Midbrain (tissue), 1 donor: ENCODE measurements at regions not wholly inside any gene's neighbourhood (a gene's known extent, or its start where the extent isn't known, plus 50 kb on each side); places are given as distances from the start of the nearest gene placed in this dataset.

Experiments used
- DNase-seq: peaks from one replicate; lab custom pipeline; 2025; lab: John Stamatoyannopoulos, UW

- DNase-seq: no peak
Measured at GRCh38 chr9:135219676-135220600, 132.5 kb downstream of the OLFM1 start.

GRCh38 chr9:135220601-135221575, 133.4 kb downstream of the OLFM1 start:
- no peak for DNase-seq

DNA sequence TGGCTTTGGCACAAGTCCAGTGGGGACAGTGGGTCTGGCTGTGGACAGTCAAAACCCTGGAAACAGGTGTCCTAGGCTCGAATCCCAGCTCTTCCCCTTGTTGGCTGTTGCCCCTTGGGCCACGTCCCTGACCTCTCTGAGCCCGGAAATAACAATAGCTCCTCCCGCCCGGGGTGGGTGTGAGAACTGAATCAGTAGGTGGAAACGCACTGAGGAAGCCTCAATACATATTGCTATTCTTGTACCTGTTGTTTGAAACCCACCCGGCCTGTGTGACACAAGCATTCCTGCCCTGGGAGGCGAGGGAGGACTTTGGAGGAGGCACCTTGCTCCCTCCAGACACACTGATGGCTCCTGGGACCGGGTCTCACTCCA, 134.1 kb downstream of the OLFM1 start:
- no peak for DNase-seq

- no peak for DNase-seq
Measured at GRCh38 chr9:135221951-135222631, 134.6 kb downstream of the OLFM1 start.

- no peak for DNase-seq
Measured at GRCh38 chr9:135222881-135223760, 135.7 kb downstream of the OLFM1 start.

- no peak for DNase-seq
Measured at GRCh38 chr9:135223831-135224230, 136.4 kb downstream of the OLFM1 start.

DNA sequence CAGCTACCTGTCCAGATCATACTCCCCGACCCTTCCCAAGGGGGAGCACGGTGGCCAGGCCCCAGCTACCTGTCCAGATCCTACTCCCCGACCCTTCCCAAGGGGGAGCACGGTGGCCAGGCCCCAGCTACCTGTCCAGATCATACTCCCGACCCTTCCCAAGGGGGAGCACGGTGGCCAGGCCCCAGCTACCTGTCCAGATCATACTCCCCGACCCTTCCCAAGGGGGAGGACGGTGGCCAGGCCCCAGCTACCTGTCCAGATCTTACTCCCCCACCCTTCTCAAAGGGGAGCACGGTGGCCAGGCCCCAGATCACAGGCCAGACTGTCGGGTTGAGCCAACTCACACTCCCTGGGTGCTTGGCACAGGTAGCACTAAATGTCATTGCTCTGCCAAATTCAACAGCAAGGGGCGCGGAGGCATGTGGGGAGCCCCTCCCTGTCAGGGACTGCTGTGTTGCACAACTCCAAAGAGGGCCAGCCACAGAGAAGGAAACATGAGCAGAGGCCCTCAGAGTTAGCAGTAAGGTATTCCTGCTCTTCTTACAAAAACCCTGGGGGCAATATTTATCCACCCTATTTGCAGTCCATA, 136.9 kb downstream of the OLFM1 start:
- DNase-seq: no peak

GRCh38 chr9:135224921-135225541, 137.6 kb downstream of the OLFM1 start:
- no peak for DNase-seq

- DNase-seq: no peak
Measured at GRCh38 chr9:135225619-135226228, 138.3 kb downstream of the OLFM1 start.

GRCh38 chr9:135226369-135227050, 139.0 kb downstream of the OLFM1 start:
- no peak for DNase-seq

- no peak for DNase-seq
Measured at GRCh38 chr9:135227641-135228251, 140.3 kb downstream of the OLFM1 start.

- DNase-seq: no peak
Measured at GRCh38 chr9:135228345-135228982, 141.0 kb downstream of the OLFM1 start.

GRCh38 chr9:135228983-135229625, 141.6 kb downstream of the OLFM1 start:
- no peak for DNase-seq

DNA sequence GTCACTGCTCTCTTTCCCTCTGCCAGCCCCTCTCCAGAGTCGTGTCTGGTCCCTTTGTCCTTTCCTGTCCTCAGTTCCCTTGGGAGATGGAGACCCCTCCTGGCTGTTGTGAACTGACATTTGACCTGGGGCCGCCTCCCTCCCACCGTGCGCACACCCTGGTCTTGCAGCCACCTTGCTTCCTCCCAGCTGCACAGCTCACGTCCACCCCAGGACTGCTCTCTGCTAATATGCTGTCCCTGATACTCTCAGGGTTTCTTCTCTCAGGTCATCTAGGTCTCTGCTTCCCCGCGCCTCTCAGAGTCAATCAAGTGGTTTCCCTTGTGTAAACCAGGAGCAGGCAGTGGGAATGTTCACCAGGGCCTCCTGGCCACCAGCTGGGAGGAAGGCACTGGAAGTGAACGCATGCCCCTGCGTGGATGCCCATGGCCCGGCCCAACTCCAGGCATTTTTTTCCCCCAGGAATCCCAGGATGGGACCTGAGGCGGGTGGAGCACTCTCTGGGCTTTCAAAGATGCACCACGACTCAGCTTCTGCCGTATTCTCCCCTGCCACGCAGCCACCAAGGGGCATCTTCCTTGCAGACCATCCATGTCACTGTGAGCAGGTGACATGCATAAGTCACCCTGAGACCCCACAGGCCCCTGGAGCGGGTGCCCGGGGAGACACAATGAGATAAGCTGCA, 142.4 kb downstream of the OLFM1 start:
- no peak for DNase-seq

GRCh38 chr9:135230386-135230765, 142.9 kb downstream of the OLFM1 start:
- no peak for DNase-seq

DNA sequence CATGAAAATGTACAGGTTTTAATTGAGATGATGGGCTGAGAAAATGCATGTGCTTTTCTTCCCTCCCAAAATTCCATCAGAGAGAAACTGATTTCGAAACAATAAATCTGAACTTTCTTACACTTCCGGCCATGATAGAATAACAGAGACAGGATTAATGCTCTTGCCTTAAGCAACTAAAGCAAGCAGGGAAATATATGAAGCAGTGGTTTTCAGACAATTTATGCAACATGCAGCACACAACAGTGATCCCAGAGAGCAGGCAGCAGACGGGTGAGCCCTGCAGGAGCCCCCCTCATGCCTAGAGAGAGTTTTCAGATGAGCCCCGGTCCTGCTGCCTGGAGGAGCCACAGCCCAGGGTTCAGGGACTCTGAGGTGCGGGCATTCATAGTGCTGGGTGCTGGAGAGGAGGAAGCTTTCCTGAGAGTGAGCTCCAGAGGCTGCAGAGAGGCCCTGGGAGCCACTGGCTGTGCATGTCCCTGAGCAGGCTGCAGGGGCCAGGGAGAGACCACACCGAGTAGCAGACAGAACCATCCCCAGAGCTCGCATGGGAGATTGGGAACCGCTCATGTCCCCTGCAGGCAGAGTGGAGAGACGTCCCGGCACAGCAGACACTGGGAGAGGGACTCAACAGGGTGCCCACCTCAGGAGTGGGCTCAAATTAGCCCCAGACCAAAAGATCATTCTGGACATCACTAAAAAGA, 143.5 kb downstream of the OLFM1 start:
- no peak for DNase-seq
